HCT116 (cell line): ENCODE measurements at regions not wholly inside any gene's neighbourhood (a gene's known extent, or its start where the extent isn't known, plus 50 kb on each side); places are given as distances from the start of the nearest gene placed in this dataset.

Experiments used
- ATAC-seq: fragments of 200-7000 bp; cut with Tn5 transposase; 2 replicates; pipeline ENCODE4 v1.9.1; 2020; ENCODE audit warnings: mild to moderate bottlenecking, moderate library complexity
- BruUV-seq: library from RNA; stranded (reverse); fragments of 400-500 nt; replicated peaks from 2 replicates; lab custom pipeline; 2021; lab: Mats Ljungman, UMichigan
- CTCF ChIA-PET: fragments of 300-600 bp; sonication (Branson Sonifier 250); formaldehyde crosslinking; loops from one replicate; lab custom pipeline; 2021; ENCODE audit warnings: antibody characterized with exemption; lab: Charles Lee
- POLR2A ChIA-PET: fragments of 300-600, 350-600 bp; sonication (Branson Sonifier 250); formaldehyde crosslinking; loops from one replicate; lab custom pipeline; 2021; ENCODE audit warnings: antibody characterized with exemption; lab: Charles Lee
- RAD21 ChIA-PET, 2 experiments: fragments of 300-600 bp; sonication (Branson Sonifier 250); formaldehyde crosslinking; loops; one replicate each; lab custom pipeline; 2023; ENCODE audit warnings: low total read pairs in 2 of 2; ENCODE audit not compliant: uncharacterized antibody in 2 of 2, unreplicated experiment in 2 of 2, low non-redundant PET in 1 of 2; lab: Charles Lee
- DNase-seq: peaks from one replicate; pipeline ENCODE4 v3.0.0-alpha.2; 2010; ENCODE audit warnings: low read depth, low spot score
- H2AFZ ChIP-seq: fragments of 200-600 bp; shearing (Covaris generic), sonication (generic); 2 replicates; pipeline ENCODE4 v1.6.1; 2017; ENCODE audit warnings: low read depth, mixed run types, mixed read lengths, antibody characterized with exemption, low read length; ENCODE audit not compliant: poor library complexity, severe bottlenecking
- H3K27ac ChIP-seq: 2 replicates; pipeline ENCODE4 v1.5.1; 2012; ENCODE audit warnings: low read depth, low read length
- H3K27me3 ChIP-seq: fragments of 200-600 bp; sonication (generic); 2 replicates; pipeline ENCODE4 v1.6.1; 2016; ENCODE audit warnings: mixed run types, low read length, mixed read lengths; ENCODE audit not compliant: insufficient read depth
- H3K36me3 ChIP-seq, 2 experiments: fragments of 200-500 bp in 1 of 2; fragments of 200-600 bp in 1 of 2; sonication (Bioruptor generic) in 1 of 2; sonication (generic) in 1 of 2; 2 replicates each; pipeline versions ENCODE4 v1.5.1 to v1.6.1; 2014 to 2016; ENCODE audit warnings: low read length in 2 of 2, inconsistent platforms in 1 of 2, mixed read lengths in 1 of 2, mixed run types in 1 of 2; ENCODE audit not compliant: insufficient read depth in 2 of 2, control insufficient read depth in 1 of 2
- H3K4me1 ChIP-seq, 2 experiments: fragments of 200-600 bp in 1 of 2; sonication (generic) in 1 of 2; 2 replicates each; pipeline versions ENCODE4 v1.5.1 to v1.6.1; 2012 to 2017; ENCODE audit warnings: low read length in 2 of 2, inconsistent platforms in 1 of 2, mild to moderate bottlenecking in 1 of 2, mixed read lengths in 1 of 2, mixed run types in 1 of 2, moderate library complexity in 1 of 2; ENCODE audit not compliant: insufficient read depth in 2 of 2, control insufficient read depth in 1 of 2
- H3K4me2 ChIP-seq: fragments of 200-600 bp; sonication (generic); 2 replicates; pipeline ENCODE4 v1.6.1; 2017; ENCODE audit warnings: mixed run types, low read length, mixed read lengths
- H3K4me3 ChIP-seq, 2 experiments: fragments of 200-600 bp in 1 of 2; sonication (generic) in 1 of 2; replicated peaks in 1 of 2; 2 replicates each; pipeline ENCODE4 v1.5.1; 2011 to 2016; ENCODE audit warnings: low read length in 2 of 2, control low read depth in 1 of 2, low read depth in 1 of 2, mild to moderate bottlenecking in 1 of 2, mixed read lengths in 1 of 2, mixed run types in 1 of 2
- H3K79me2 ChIP-seq: fragments of 200-600 bp; sonication (generic); 2 replicates; pipeline ENCODE4 v1.6.1; 2017; ENCODE audit warnings: mild to moderate bottlenecking, mixed run types, low read length, moderate library complexity, mixed read lengths; ENCODE audit not compliant: insufficient read depth
- H3K9ac ChIP-seq: fragments of 200-600 bp; sonication (generic); 2 replicates; pipeline ENCODE4 v1.6.1; 2016; ENCODE audit warnings: low read length, mixed read lengths
- H3K9me2 ChIP-seq: fragments of 200-600 bp; sonication (generic), shearing (Covaris generic); 2 replicates; pipeline ENCODE4 v1.6.1; 2017; ENCODE audit warnings: mixed run types, mild to moderate bottlenecking, moderate library complexity; ENCODE audit not compliant: insufficient read depth
- H3K9me3 ChIP-seq, 2 experiments: fragments of 200-500 bp in 1 of 2; fragments of 200-600 bp in 1 of 2; sonication (Bioruptor generic) in 1 of 2; sonication (generic) in 1 of 2; 2 replicates each; pipeline ENCODE4 v1.6.1; 2014 to 2017; ENCODE audit warnings: low read length in 2 of 2, mixed read lengths in 2 of 2, inconsistent platforms in 1 of 2, low read depth in 1 of 2, mild to moderate bottlenecking in 1 of 2, mixed run types in 1 of 2, moderate library complexity in 1 of 2; ENCODE audit not compliant: control insufficient read depth in 1 of 2, insufficient read depth in 1 of 2
- H4K20me1 ChIP-seq: fragments of 200-600 bp; sonication (generic), shearing (Covaris generic); 2 replicates; pipeline ENCODE4 v1.6.1; 2017; ENCODE audit warnings: mixed run types, mild to moderate bottlenecking, moderate library complexity; ENCODE audit not compliant: insufficient read depth
- ATF3 ChIP-seq: IDR thresholded peaks from 2 replicates; pipeline ENCODE4 v1.6.1; 2012
- CTCF ChIP-seq, 3 experiments: fragments of 200-600 bp in 1 of 3; sonication (generic) in 1 of 3; IDR thresholded peaks in 2 of 3; conservative IDR thresholded peaks in 1 of 3; 2 replicates each; pipeline ENCODE4 v1.5.1; 2012 to 2017; ENCODE audit warnings: low read depth in 2 of 3, low read length in 2 of 3, antibody characterized with exemption in 1 of 3, borderline replicate concordance in 1 of 3, control low read depth in 1 of 3, mild to moderate bottlenecking in 1 of 3, mixed read lengths in 1 of 3, mixed run types in 1 of 3, moderate library complexity in 1 of 3; ENCODE audit not compliant: insufficient read depth in 1 of 3
- EZH2 ChIP-seq: fragments of 200-600 bp; sonication (generic); IDR thresholded peaks from 2 replicates; pipeline ENCODE4 v1.6.1; 2017; ENCODE audit warnings: antibody characterized with exemption, mixed run types
- POLR2A ChIP-seq: IDR thresholded peaks from 2 replicates; pipeline ENCODE4 v1.7.0; 2011; ENCODE audit warnings: borderline replicate concordance; ENCODE audit not compliant: insufficient read depth, insufficient read length; ENCODE audit errors: extremely low read depth
- RAD21 ChIP-seq: IDR thresholded peaks from 2 replicates; pipeline ENCODE4 v1.6.1; 2012; ENCODE audit warnings: low read depth, mild to moderate bottlenecking
- REST ChIP-seq: IDR thresholded peaks from 2 replicates; pipeline ENCODE4 v1.6.1; 2012; ENCODE audit warnings: low read depth
- TCF7L2 ChIP-seq: IDR thresholded peaks from 2 replicates; pipeline ENCODE4 v1.7.0; 2011; ENCODE audit warnings: borderline replicate concordance, inconsistent platforms; ENCODE audit not compliant: insufficient read depth, insufficient read length; ENCODE audit errors: extremely low read depth
- intact Hi-C: fragments of 100-400 bp; cut with micrococcal nuclease; formaldehyde crosslinking; loops from 2 replicates; pipeline ENCODE4 v1.10.0; 2022

GRCh38 chr17:56661906-56662305 lies 68.4 kb downstream of the NOG start:
- ChIA-PET RAD21 (no interaction called here), POLR2A (no interaction called here), CTCF (interaction anchor here (0.7 kb wide), 2 partner anchors 54 to 162 kb away, joined by 3 read pairs; no protein-coding TSS in a partner anchor)
- Histone ChIP-seq H3K79me2 (no peaks in the 10 kb centered on the region), H4K20me1 (no peaks in the 10 kb centered on the region), H3K4me3 (no peak overlapping the region), H3K36me3 (no peaks in the 10 kb centered on the region), H3K4me1 (no peaks in the 10 kb centered on the region), H3K9ac (no peak overlapping the region), H2AFZ (no peak overlapping the region), H3K9me2 (no peaks in the 10 kb centered on the region), H3K27me3 (no peaks in the 10 kb centered on the region), H3K27ac (no peak overlapping the region), H3K4me2 (no peak overlapping the region), H3K9me3 (no peaks in the 10 kb centered on the region)
- ATAC-seq (peak; percentile 69), DNase-seq (peak; percentile 28)
- BruUV-seq = no TSS peak
- TF ChIP-seq CTCF (IDR thresholded peaks at IDR 0.05 in 2 of 3, conservative IDR thresholded peaks at IDR 0.05 in 1 of 3; ENCODE audit: borderline replicate concordance in 1 of 3, insufficient read depth in 1 of 3, low read depth in 2 of 3, low read length in 2 of 3) (peak in 2 of 3 experiments; percentile 26 to 38; a peak in 3 of 6 replicates), RAD21 (peak; percentile 37), TCF7L2 (peak; percentile 73), EZH2 (no peak)
- intact Hi-C loops = no loop called here

GRCh38 chr17:56665864-56666263 lies 72.4 kb downstream of the NOG start:
- no peak for ATAC-seq
- intact Hi-C loops = no loop called here
- RAD21 ChIA-PET = no interaction called here

More at GRCh38 chr17:56665864-56666263, 72.4 kb downstream of the NOG start:
- Histone ChIP-seq H3K27me3 (no peaks in the 10 kb centered on the region), H3K9me3 (no peaks in the 10 kb centered on the region), H3K79me2 (no peaks in the 10 kb centered on the region), H3K4me2 (no peak overlapping the region), H2AFZ (no peak overlapping the region), H3K27ac (no peak overlapping the region), H3K9ac (no peak overlapping the region), H3K4me3 (no peak overlapping the region), H3K9me2 (no peaks in the 10 kb centered on the region), H3K36me3 (no peaks in the 10 kb centered on the region), H3K4me1 (no peaks in the 10 kb centered on the region), H4K20me1 (no peaks in the 10 kb centered on the region)
- POLR2A ChIA-PET = no interaction called here
- CTCF ChIA-PET = no interaction called here
- TF ChIP-seq ATF3 (no peak), POLR2A (no peak), REST (no peak)
- BruUV-seq = no TSS peak
- no peak for DNase-seq
